Neuronal stem cell (in vitro differentiated cells): ENCODE measurements at regions not wholly inside any gene's neighbourhood (a gene's known extent, or its start where the extent isn't known, plus 50 kb on each side); places are given as distances from the start of the nearest gene placed in this dataset.

Source experiments
- DNase-seq: peaks from one replicate; pipeline ENCODE4 v3.0.0-alpha.2; 2013; ENCODE audit warnings: low spot score
- H2AFZ ChIP-seq: one replicate; pipeline ENCODE4 v1.6.1; 2013; ENCODE audit warnings: mild to moderate bottlenecking, low read length, inconsistent platforms
- H2AK5ac ChIP-seq: 2 replicates; pipeline ENCODE4 v1.6.1; 2013; ENCODE audit warnings: low read depth, mild to moderate bottlenecking, inconsistent platforms, low read length, moderate library complexity, mixed read lengths
- H2BK120ac ChIP-seq: 2 replicates; pipeline ENCODE4 v1.6.1; 2013; ENCODE audit warnings: low read depth, mild to moderate bottlenecking, inconsistent platforms, low read length, moderate library complexity, mixed read lengths
- H2BK12ac ChIP-seq: one replicate; pipeline ENCODE4 v1.6.1; 2013; ENCODE audit warnings: low read length, inconsistent platforms
- H2BK15ac ChIP-seq: 2 replicates; pipeline ENCODE4 v1.6.1; 2013; ENCODE audit warnings: mild to moderate bottlenecking, low read length, inconsistent platforms, mixed read lengths
- H2BK5ac ChIP-seq: one replicate; pipeline ENCODE4 v1.6.1; 2013; ENCODE audit warnings: inconsistent platforms, mild to moderate bottlenecking, low read length, moderate library complexity
- H3K14ac ChIP-seq: one replicate; pipeline ENCODE4 v1.6.1; 2013; ENCODE audit warnings: low read length, inconsistent platforms
- H3K18ac ChIP-seq: 2 replicates; pipeline ENCODE4 v1.6.1; 2013; ENCODE audit warnings: low read length, inconsistent platforms
- H3K23ac ChIP-seq: 2 replicates; pipeline ENCODE4 v1.6.1; 2013; ENCODE audit warnings: low read depth, mild to moderate bottlenecking, mixed read lengths, low read length, inconsistent platforms; ENCODE audit not compliant: poor library complexity
- H3K27ac ChIP-seq: replicated peaks from 3 replicates; pipeline ENCODE4 v1.5.1; 2013; ENCODE audit warnings: low read length, inconsistent platforms
- H3K27me3 ChIP-seq, 3 experiments: 2 replicates each; pipeline ENCODE4 v1.6.1; 2013; ENCODE audit warnings: low read length in 3 of 3, mild to moderate bottlenecking in 2 of 3, inconsistent platforms in 1 of 3, low read depth in 1 of 3, mixed read lengths in 1 of 3, moderate library complexity in 1 of 3; ENCODE audit not compliant: control insufficient read depth in 3 of 3, insufficient read depth in 3 of 3
- H3K36me3 ChIP-seq, 2 donors: replicated peaks in 1 of 2; 2 replicates each; pipeline ENCODE4 v1.6.1; 2013; ENCODE audit warnings: low read length in 2 of 2; ENCODE audit not compliant: control insufficient read depth in 2 of 2, insufficient read depth in 2 of 2
- H3K4ac ChIP-seq: 2 replicates; pipeline ENCODE4 v1.6.1; 2013; ENCODE audit warnings: inconsistent platforms, mild to moderate bottlenecking, low read length, moderate library complexity
- H3K4me1 ChIP-seq, 2 donors: 1 replicate in 1 of 2; 2 replicates in 1 of 2; pipeline ENCODE4 v1.6.1; 2013; ENCODE audit warnings: low read length in 2 of 2, low read depth in 1 of 2; ENCODE audit not compliant: control insufficient read depth in 2 of 2, insufficient read depth in 1 of 2
- H3K4me2 ChIP-seq: one replicate; pipeline ENCODE4 v1.6.1; 2013; ENCODE audit warnings: mild to moderate bottlenecking, low read length, inconsistent platforms; ENCODE audit not compliant: insufficient read depth, poor library complexity, severe bottlenecking
- H3K4me3 ChIP-seq, 2 donors: 2 replicates each; pipeline ENCODE4 v1.5.1; 2013; ENCODE audit warnings: low read length in 2 of 2, mild to moderate bottlenecking in 2 of 2, inconsistent platforms in 1 of 2, moderate library complexity in 1 of 2
- H3K79me1 ChIP-seq: one replicate; pipeline ENCODE4 v1.6.1; 2013; ENCODE audit warnings: low read depth, mild to moderate bottlenecking, inconsistent platforms, low read length, moderate library complexity
- H3K9ac ChIP-seq: one replicate; pipeline ENCODE4 v1.6.1; 2013; ENCODE audit warnings: mild to moderate bottlenecking, low read depth, low read length, inconsistent platforms; ENCODE audit not compliant: poor library complexity
- H3K9me3 ChIP-seq, 2 donors: replicated peaks in 1 of 2; 2 replicates each; pipeline versions ENCODE3 to v1.6.1; 2013; ENCODE audit warnings: low read length in 2 of 2, mild to moderate bottlenecking in 2 of 2, inconsistent platforms in 1 of 2, low read depth in 1 of 2, mixed read lengths in 1 of 2, moderate library complexity in 1 of 2; ENCODE audit not compliant: control insufficient read depth in 2 of 2, insufficient read depth in 1 of 2
- H4K8ac ChIP-seq: one replicate; pipeline ENCODE4 v1.6.1; 2013; ENCODE audit warnings: low read depth, mild to moderate bottlenecking, inconsistent platforms, low read length, moderate library complexity
- H4K91ac ChIP-seq: one replicate; pipeline ENCODE4 v1.6.1; 2013; ENCODE audit warnings: low read length, low read depth, mild to moderate bottlenecking, inconsistent platforms; ENCODE audit not compliant: poor library complexity
- WGBS, 2 donors: extraction: QIAGEN DNeasy Blood & Tissue Kit; methylation state at CpG; one replicate each; pipeline ENCODE4 v1.1.7; 2013; ENCODE audit warnings: missing lambda C conversion rate in 2 of 2, mixed read lengths in 1 of 2; ENCODE audit not compliant: insufficient read length in 2 of 2, insufficient replicate concordance in 1 of 2; ENCODE audit errors: extremely low coverage in 2 of 2; 5-methylcytosine and 5-hydroxymethylcytosine counted together

DNA sequence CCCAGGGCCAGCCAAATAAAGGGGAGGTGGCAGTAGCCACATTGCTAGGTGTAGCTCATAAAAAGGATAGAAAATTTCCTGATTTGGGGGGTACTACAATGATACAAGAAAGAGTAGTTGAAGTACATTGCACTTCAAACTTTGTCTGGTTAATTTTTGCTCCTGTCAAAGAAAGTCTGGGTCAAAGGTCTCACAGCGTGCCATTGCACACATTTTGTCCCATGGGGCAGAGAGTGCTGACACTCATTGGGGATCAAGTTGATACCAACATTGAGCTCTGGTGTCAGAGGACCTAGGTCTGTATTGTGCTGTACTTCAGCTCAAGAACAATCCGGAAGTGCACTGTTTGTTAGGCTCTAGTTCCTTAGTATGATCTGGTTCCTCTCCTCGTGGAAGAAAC, 229.2 kb upstream of the AGTR2 start:
- no peak overlapping the region for H3K27ac ChIP-seq
- no peak overlapping the region for H2BK15ac ChIP-seq
- no peak overlapping the region for H2AK5ac ChIP-seq
- H4K8ac ChIP-seq, result no peak overlapping the region
- no peak overlapping the region for H3K18ac ChIP-seq
- no peaks in the 10 kb centered on the region for H3K36me3 ChIP-seq
- no CpG with 5 or more reads among the region's 3 CpGs for WGBS, 2 donors
- no peak overlapping the region for H4K91ac ChIP-seq
- no peak overlapping the region for H3K4me2 ChIP-seq
- H3K4me3 ChIP-seq, result peak overlapping the region in 1 of 2 donors; percentile 27
- no peak for DNase-seq
- peaks cover 0 to 1% of the 10 kb centered on the region in 2 donors for H3K4me1 ChIP-seq
- no peak overlapping the region for H3K14ac ChIP-seq
- H3K4ac ChIP-seq, result no peak overlapping the region
- no peaks in the 10 kb centered on the region for H3K79me1 ChIP-seq
- H2BK120ac ChIP-seq, result no peak overlapping the region
- peaks cover 0 to 18% (median 0%) of the 10 kb centered on the region in 3 experiments for H3K27me3 ChIP-seq
- no peak overlapping the region for H3K9ac ChIP-seq
- no peak overlapping the region for H2BK5ac ChIP-seq
- H3K9me3 ChIP-seq, result no peaks in the 10 kb centered on the region
- no peak overlapping the region for H3K23ac ChIP-seq
- peak overlapping the region; percentile 85 for H2AFZ ChIP-seq
- H2BK12ac ChIP-seq, result no peak overlapping the region

DNA sequence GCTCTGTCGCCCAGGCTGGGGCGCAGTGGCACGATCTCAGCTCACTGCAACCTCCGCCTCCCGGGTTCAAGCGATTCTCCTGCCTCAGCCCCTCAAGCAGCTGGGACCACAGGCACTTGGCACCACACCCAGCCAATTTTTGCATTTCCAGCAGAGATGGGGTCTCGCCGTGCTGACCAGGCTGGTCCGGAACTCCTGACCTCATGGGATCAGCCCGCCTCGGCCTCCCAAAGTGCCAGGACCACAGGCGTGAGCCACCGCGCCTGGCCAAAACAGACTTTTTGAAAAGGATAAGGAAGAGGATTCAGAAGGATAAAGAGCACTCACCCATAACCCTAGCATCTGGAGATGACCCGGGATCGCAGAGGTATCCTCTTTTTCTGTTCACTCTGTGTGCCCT, 224.5 kb upstream of the AGTR2 start:
- no CpG with 5 or more reads among the region's 16 CpGs for WGBS, 2 donors
- H3K14ac ChIP-seq, result no peak overlapping the region

DNA sequence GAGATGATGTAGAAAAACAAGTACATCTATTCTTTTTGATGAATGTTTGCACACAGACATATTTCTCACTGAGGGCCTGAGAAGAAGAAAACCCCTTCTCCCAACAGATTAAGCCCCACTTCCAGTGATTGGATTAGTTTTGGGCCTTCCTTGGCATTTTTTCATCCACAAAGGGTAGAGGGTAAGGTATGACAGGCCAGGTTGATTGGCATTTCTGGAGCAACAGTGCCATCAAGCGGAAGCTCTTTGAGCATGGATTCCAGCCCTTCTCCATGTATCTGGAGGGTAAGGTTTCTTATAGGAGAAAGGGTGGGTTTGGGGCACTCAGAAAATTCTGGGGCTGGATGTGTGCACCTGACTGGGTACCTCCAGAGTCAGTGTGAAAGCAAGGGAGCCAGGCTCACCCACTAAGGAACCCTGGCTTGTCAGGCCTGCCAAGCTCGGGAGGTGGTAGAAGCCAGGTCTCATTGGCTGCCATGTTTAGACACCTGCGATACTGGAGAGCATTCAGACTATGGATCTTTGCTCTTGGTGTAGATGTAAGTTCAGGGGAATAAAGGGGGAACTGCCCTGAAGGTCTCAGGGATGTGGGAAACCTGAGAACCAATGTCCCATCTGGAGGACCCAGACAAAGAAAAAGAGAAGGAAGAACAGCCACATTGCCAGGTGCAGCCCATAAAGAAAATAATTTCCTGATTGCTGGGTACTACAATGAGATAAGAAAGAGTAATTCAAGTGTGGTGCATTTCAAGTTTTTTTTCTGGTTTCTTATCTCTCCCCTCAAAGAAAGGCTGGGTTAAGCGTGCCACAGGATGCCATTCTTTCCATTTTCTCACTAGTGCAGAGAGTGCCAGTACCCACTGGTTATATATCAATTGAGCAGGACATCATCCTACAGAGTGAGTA, 222.3 kb upstream of the AGTR2 start:
- no peak overlapping the region for H3K14ac ChIP-seq
- no peak overlapping the region for H2BK120ac ChIP-seq
- H3K4me1 ChIP-seq, result no peaks in the 10 kb centered on the region
- H3K36me3 ChIP-seq, result peaks cover 0 to 2% of the 10 kb centered on the region in 2 donors
- no peak overlapping the region for H2AFZ ChIP-seq
- no peak overlapping the region for H2BK5ac ChIP-seq
- no peak overlapping the region for H3K4me2 ChIP-seq
- peaks cover 3% of the 10 kb centered on the region for H3K79me1 ChIP-seq
- H3K27ac ChIP-seq, result no peak overlapping the region
- H3K4ac ChIP-seq, result no peak overlapping the region
- no peak for DNase-seq
- H3K9me3 ChIP-seq, result peaks cover 0 to 3% of the 10 kb centered on the region in 2 donors
- no peak overlapping the region for H4K8ac ChIP-seq
- H3K9ac ChIP-seq, result no peak overlapping the region
- H3K23ac ChIP-seq, result no peak overlapping the region
- H2BK15ac ChIP-seq, result no peak overlapping the region
- H2BK12ac ChIP-seq, result no peak overlapping the region
- H3K27me3 ChIP-seq, result peaks cover 0 to 45% (median 0%) of the 10 kb centered on the region in 3 experiments
- H3K18ac ChIP-seq, result no peak overlapping the region
- H4K91ac ChIP-seq, result no peak overlapping the region
- H2AK5ac ChIP-seq, result no peak overlapping the region
- no CpG with 5 or more reads among the region's 4 CpGs for WGBS, 2 donors
- H3K4me3 ChIP-seq, result no peak overlapping the region

More for the DNA sequence above, 224.5 kb upstream of the AGTR2 start:
- no peak overlapping the region for H3K4me3 ChIP-seq
- H2AFZ ChIP-seq, result no peak overlapping the region
- no peaks in the 10 kb centered on the region for H3K9me3 ChIP-seq
- no peak overlapping the region for H3K23ac ChIP-seq
- no peak overlapping the region for H2AK5ac ChIP-seq
- H3K27ac ChIP-seq, result no peak overlapping the region
- H3K36me3 ChIP-seq, result no peaks in the 10 kb centered on the region
- no peak overlapping the region for H3K9ac ChIP-seq
- H3K4me1 ChIP-seq, result peaks cover 0 to 1% of the 10 kb centered on the region in 2 donors
- no peak overlapping the region for H4K91ac ChIP-seq
- no peak overlapping the region for H2BK120ac ChIP-seq
- H3K4me2 ChIP-seq, result no peak overlapping the region
- no peak overlapping the region for H3K18ac ChIP-seq
- H3K4ac ChIP-seq, result no peak overlapping the region
- H4K8ac ChIP-seq, result no peak overlapping the region
- no peaks in the 10 kb centered on the region for H3K79me1 ChIP-seq
- H2BK15ac ChIP-seq, result no peak overlapping the region
- H2BK5ac ChIP-seq, result no peak overlapping the region
- H3K27me3 ChIP-seq, result peaks cover 0 to 34% (median 0%) of the 10 kb centered on the region in 3 experiments
- no peak for DNase-seq
- H2BK12ac ChIP-seq, result no peak overlapping the region
